ENCODE measurements at regions not wholly inside any gene's neighbourhood (a gene's known extent, or its start where the extent isn't known, plus 50 kb on each side); places are given as distances from the start of the nearest gene placed in this dataset.

- TF ChIP-seq CTCF (conservative IDR thresholded peaks at IDR 0.05) = no peak
- H3K27ac ChIP-seq = no peak overlapping the region
These were observed 385.2 kb downstream of the C4orf33 start for GRCh38 chr4:129481107-129481506.

GRCh38 chr4:129488427-129488826, 392.5 kb downstream of the C4orf33 start:
- no peak for TF ChIP-seq CTCF (conservative IDR thresholded peaks at IDR 0.05)
- no peak overlapping the region for H3K27ac ChIP-seq

- no peak for TF ChIP-seq CTCF (conservative IDR thresholded peaks at IDR 0.05)
These were observed 394.6 kb downstream of the C4orf33 start for GRCh38 chr4:129490516-129490915.

GRCh38 chr4:129498626-129499025, 402.7 kb downstream of the C4orf33 start:
- H3K27ac ChIP-seq = no peak overlapping the region
- TF ChIP-seq CTCF (conservative IDR thresholded peaks at IDR 0.05) = no peak

More at GRCh38 chr4:129490516-129490915, 394.6 kb downstream of the C4orf33 start:
- no peak overlapping the region for H3K27ac ChIP-seq

GRCh38 chr4:129514852-129515251, 418.9 kb downstream of the C4orf33 start:
- H3K27ac ChIP-seq = no peak overlapping the region
- TF ChIP-seq CTCF (conservative IDR thresholded peaks at IDR 0.05) = no peak

GRCh38 chr4:129515356-129515755, 419.4 kb downstream of the C4orf33 start:
- H3K27ac ChIP-seq = no peak overlapping the region
- TF ChIP-seq CTCF (conservative IDR thresholded peaks at IDR 0.05) = no peak

GRCh38 chr4:129526812-129527211, 430.9 kb downstream of the C4orf33 start:
- peak; percentile 80 for TF ChIP-seq CTCF (conservative IDR thresholded peaks at IDR 0.05)
- no peak overlapping the region for H3K27ac ChIP-seq

- H3K27ac ChIP-seq = no peak overlapping the region
- no peak for TF ChIP-seq CTCF (conservative IDR thresholded peaks at IDR 0.05)
These were observed 435.3 kb downstream of the C4orf33 start for GRCh38 chr4:129531253-129531652.

All from VCaP (cell line).